ENCODE measurements at regions not wholly inside any gene's neighbourhood (a gene's known extent, or its start where the extent isn't known, plus 50 kb on each side); places are given as distances from the start of the nearest gene placed in this dataset.

- H3K4me1 ChIP-seq (ENCODE audit: insufficient read depth), result no peaks in the 10 kb centered on the region
- no peaks in the 10 kb centered on the region for H3K27me3 ChIP-seq
- H3K9me2 ChIP-seq (replicated peaks; ENCODE audit: insufficient read depth), result no peaks in the 10 kb centered on the region
- no peaks in the 10 kb centered on the region for H4K20me1 ChIP-seq (ENCODE audit: insufficient read depth, poor library complexity, severe bottlenecking)
- no peak for TF ChIP-seq EZH2phosphoT487 (IDR thresholded peaks at IDR 0.05; ENCODE audit: low read depth, severe bottlenecking, unreplicated experiment)
- TF ChIP-seq EZH2 (IDR thresholded peaks at IDR 0.05; ENCODE audit: borderline replicate concordance), result no peak
- WGBS (ENCODE audit: low lambda C conversion rate, missing lambda C conversion rate), result 78% methylated on average over 7 of the region's 7 CpGs
- no peaks in the 10 kb centered on the region for H3K9me3 ChIP-seq (ENCODE audit: low read depth)
- no peak overlapping the region for H2AFZ ChIP-seq
- no peak overlapping the region for H3K4me3 ChIP-seq
- no peak overlapping the region for H3K4me2 ChIP-seq
- H3K79me2 ChIP-seq, result no peaks in the 10 kb centered on the region
- H3K36me3 ChIP-seq (replicated peaks; ENCODE audit: insufficient read depth, low read depth), result no peaks in the 10 kb centered on the region
- DNase-seq (ENCODE audit: low spot score), result no peak
- no peak overlapping the region for H3K27ac ChIP-seq
These were observed 251.2 kb downstream of the PLK2 start for GRCh38 chr5:58208674-58209073.

DNA sequence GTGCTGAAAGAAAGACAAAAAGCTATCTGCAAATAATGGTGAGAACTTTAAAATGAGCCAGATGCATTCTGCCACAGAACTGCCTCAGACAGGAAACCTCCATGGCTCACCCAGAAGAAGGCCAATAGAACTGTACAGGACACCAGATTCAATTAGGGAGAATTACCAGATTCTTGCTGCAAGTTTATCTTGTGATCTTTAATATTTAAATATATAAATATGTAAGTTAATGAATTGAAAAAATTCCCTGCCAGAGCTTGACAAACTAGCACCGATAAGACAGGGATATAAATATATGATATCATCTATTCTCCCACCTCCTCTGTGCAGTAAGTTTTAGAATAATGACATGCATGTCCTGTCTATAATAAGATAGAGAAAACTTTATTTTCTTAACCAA, 252.8 kb downstream of the PLK2 start:
- no peaks in the 10 kb centered on the region for H3K4me1 ChIP-seq (ENCODE audit: insufficient read depth)
- H4K20me1 ChIP-seq (ENCODE audit: insufficient read depth, poor library complexity, severe bottlenecking), result no peaks in the 10 kb centered on the region
- H2AFZ ChIP-seq, result no peak overlapping the region
- H3K9me2 ChIP-seq (replicated peaks; ENCODE audit: insufficient read depth), result no peaks in the 10 kb centered on the region
- no peak for TF ChIP-seq EZH2phosphoT487 (IDR thresholded peaks at IDR 0.05; ENCODE audit: low read depth, severe bottlenecking, unreplicated experiment)
- TF ChIP-seq, protein P1, sequence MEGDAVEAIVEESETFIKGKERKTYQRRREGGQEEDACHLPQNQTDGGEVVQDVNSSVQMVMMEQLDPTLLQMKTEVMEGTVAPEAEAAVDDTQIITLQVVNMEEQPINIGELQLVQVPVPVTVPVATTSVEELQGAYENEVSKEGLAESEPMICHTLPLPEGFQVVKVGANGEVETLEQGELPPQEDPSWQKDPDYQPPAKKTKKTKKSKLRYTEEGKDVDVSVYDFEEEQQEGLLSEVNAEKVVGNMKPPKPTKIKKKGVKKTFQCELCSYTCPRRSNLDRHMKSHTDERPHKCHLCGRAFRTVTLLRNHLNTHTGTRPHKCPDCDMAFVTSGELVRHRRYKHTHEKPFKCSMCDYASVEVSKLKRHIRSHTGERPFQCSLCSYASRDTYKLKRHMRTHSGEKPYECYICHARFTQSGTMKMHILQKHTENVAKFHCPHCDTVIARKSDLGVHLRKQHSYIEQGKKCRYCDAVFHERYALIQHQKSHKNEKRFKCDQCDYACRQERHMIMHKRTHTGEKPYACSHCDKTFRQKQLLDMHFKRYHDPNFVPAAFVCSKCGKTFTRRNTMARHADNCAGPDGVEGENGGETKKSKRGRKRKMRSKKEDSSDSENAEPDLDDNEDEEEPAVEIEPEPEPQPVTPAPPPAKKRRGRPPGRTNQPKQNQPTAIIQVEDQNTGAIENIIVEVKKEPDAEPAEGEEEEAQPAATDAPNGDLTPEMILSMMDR (IDR thresholded peaks at IDR 0.05; ENCODE audit: poor library complexity), result no peak
- TF ChIP-seq EZH2 (IDR thresholded peaks at IDR 0.05; ENCODE audit: borderline replicate concordance), result no peak
- no peaks in the 10 kb centered on the region for H3K27me3 ChIP-seq
- H3K9me3 ChIP-seq (ENCODE audit: low read depth), result no peaks in the 10 kb centered on the region
- WGBS (ENCODE audit: low lambda C conversion rate, missing lambda C conversion rate), result 78% methylated on average over 1 of the region's 1 CpG
- no peak overlapping the region for H3K4me3 ChIP-seq
- H3K36me3 ChIP-seq (replicated peaks; ENCODE audit: insufficient read depth, low read depth), result no peaks in the 10 kb centered on the region
- no peak overlapping the region for H3K4me2 ChIP-seq
- H3K79me2 ChIP-seq, result no peaks in the 10 kb centered on the region
- DNase-seq (ENCODE audit: low spot score), result no peak
- no peak overlapping the region for H3K27ac ChIP-seq

DNA sequence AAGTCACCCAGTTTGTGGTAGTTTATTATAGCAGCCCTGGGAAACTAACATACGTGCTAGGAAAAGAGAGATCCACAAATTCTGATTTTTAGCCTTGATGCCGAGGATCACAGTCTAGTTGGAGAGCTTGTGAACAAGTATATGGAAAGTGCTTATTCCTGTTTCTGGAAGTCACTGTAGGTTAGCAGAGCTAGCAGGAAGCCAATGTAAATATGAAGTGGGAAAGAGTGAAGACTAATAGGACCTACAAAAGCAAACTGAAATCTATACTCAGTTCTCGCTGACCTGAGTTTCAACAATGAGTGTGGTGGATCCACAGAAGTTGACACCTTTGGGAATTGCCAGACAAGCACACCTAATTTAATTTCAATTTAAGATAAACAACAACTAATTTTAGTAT, 254.9 kb downstream of the PLK2 start:
- Histone ChIP-seq H2AFZ (no peak overlapping the region), H3K9me2 (replicated peaks; ENCODE audit: insufficient read depth) (no peaks in the 10 kb centered on the region)
- WGBS (ENCODE audit: low lambda C conversion rate, missing lambda C conversion rate), result 95% methylated on average over 3 of the region's 3 CpGs

DNA sequence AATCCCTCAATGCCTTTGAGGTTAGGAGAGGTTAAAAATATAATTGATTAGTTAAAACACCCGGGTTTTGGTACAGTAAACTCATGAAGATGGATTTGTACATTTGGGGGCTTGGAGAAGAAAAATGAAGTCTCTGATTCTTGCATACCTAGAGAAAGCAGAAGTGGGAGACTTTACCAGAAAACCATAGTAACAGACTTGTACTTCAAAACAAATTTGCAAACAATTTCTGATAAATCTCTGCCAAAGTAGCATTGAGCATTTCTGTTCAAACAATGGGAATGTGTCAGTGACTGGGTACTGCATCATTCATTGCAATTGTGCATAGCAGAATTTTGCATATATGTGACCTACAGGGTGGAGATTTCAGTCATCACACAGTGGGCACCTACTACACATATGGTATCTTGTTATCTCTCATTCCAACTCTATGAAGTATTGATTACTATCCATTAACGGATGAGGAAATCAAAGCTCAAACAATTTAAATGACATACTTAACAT, 256.9 kb downstream of the PLK2 start:
- no peaks in the 10 kb centered on the region for H3K79me2 ChIP-seq
- no peaks in the 10 kb centered on the region for H3K4me1 ChIP-seq (ENCODE audit: insufficient read depth)
- no peaks in the 10 kb centered on the region for H3K9me2 ChIP-seq (replicated peaks; ENCODE audit: insufficient read depth)
- no peaks in the 10 kb centered on the region for H3K9me3 ChIP-seq (ENCODE audit: low read depth)
- H3K27me3 ChIP-seq, result no peaks in the 10 kb centered on the region
- WGBS (ENCODE audit: low lambda C conversion rate, missing lambda C conversion rate), result 82% methylated on average over 2 of the region's 2 CpGs
- no peaks in the 10 kb centered on the region for H4K20me1 ChIP-seq (ENCODE audit: insufficient read depth, poor library complexity, severe bottlenecking)
- H3K36me3 ChIP-seq (replicated peaks; ENCODE audit: insufficient read depth, low read depth), result no peaks in the 10 kb centered on the region
- H3K4me3 ChIP-seq, result no peak overlapping the region
- H3K4me2 ChIP-seq, result no peak overlapping the region
- no peak overlapping the region for H3K27ac ChIP-seq
- DNase-seq (ENCODE audit: low spot score), result no peak
- TF ChIP-seq EZH2 (IDR thresholded peaks at IDR 0.05; ENCODE audit: borderline replicate concordance) (no peak), EZH2phosphoT487 (IDR thresholded peaks at IDR 0.05; ENCODE audit: low read depth, severe bottlenecking, unreplicated experiment) (no peak)
- TF ChIP-seq, protein P1 (IDR thresholded peaks at IDR 0.05; ENCODE audit: poor library complexity), result no peak
- no peak overlapping the region for H2AFZ ChIP-seq

More for the DNA sequence above, 254.9 kb downstream of the PLK2 start:
- no peaks in the 10 kb centered on the region for H3K4me1 ChIP-seq (ENCODE audit: insufficient read depth)
- no peaks in the 10 kb centered on the region for H3K9me3 ChIP-seq (ENCODE audit: low read depth)
- TF ChIP-seq EZH2 (IDR thresholded peaks at IDR 0.05; ENCODE audit: borderline replicate concordance), result no peak
- TF ChIP-seq EZH2phosphoT487 (IDR thresholded peaks at IDR 0.05; ENCODE audit: low read depth, severe bottlenecking, unreplicated experiment), result no peak
- TF ChIP-seq, protein P1 (IDR thresholded peaks at IDR 0.05; ENCODE audit: poor library complexity), result no peak
- H3K79me2 ChIP-seq, result no peaks in the 10 kb centered on the region
- no peak overlapping the region for H3K4me3 ChIP-seq
- no peaks in the 10 kb centered on the region for H4K20me1 ChIP-seq (ENCODE audit: insufficient read depth, poor library complexity, severe bottlenecking)
- H3K36me3 ChIP-seq (replicated peaks; ENCODE audit: insufficient read depth, low read depth), result no peaks in the 10 kb centered on the region
- H3K27ac ChIP-seq, result no peak overlapping the region
- DNase-seq (ENCODE audit: low spot score), result no peak
- H3K27me3 ChIP-seq, result no peaks in the 10 kb centered on the region
- H3K4me2 ChIP-seq, result no peak overlapping the region

Measured in hepatocyte (in vitro differentiated cells).